ENCODE measurements at regions not wholly inside any gene's neighbourhood (a gene's known extent, or its start where the extent isn't known, plus 50 kb on each side); places are given as distances from the start of the nearest gene placed in this dataset.

GRCh38 chr5:32499261-32499660 lies 54.7 kb upstream of the ZFR start:
- no peak for TF ChIP-seq EZH2 (IDR thresholded peaks at IDR 0.05; ENCODE audit: low read depth)
- no peak for TF ChIP-seq CTCF (conservative IDR thresholded peaks at IDR 0.05)

All from PC-9 (cell line).